DND-41 (cell line): ENCODE measurements at regions not wholly inside any gene's neighbourhood (a gene's known extent, or its start where the extent isn't known, plus 50 kb on each side); places are given as distances from the start of the nearest gene placed in this dataset.

ENCODE experiments used
- ATAC-seq: fragments of 200-7000 bp; cut with Tn5 transposase; 3 replicates; pipeline ENCODE4 v1.9.1; 2021; ENCODE audit warnings: low read depth; ENCODE audit not compliant: insufficient read depth
- DNase-seq: peaks from one replicate; pipeline ENCODE4 v3.0.0-alpha.2; 2020
- H2AFZ ChIP-seq: 2 replicates; pipeline ENCODE4 v1.6.0; 2012; ENCODE audit warnings: low read depth, low read length
- H3K27ac ChIP-seq: 2 replicates; pipeline ENCODE4 v1.5.1; 2012; ENCODE audit warnings: low read length, inconsistent platforms
- H3K27me3 ChIP-seq: fragments of 200-600 bp; sonication (generic); 2 replicates; pipeline ENCODE4 v1.6.0; 2012; ENCODE audit warnings: low read length, mild to moderate bottlenecking, inconsistent platforms; ENCODE audit not compliant: insufficient read depth, poor library complexity
- H3K36me3 ChIP-seq: 2 replicates; pipeline ENCODE4 v1.5.1; 2012; ENCODE audit warnings: low read length, inconsistent platforms; ENCODE audit not compliant: insufficient read depth
- H3K4me1 ChIP-seq: 2 replicates; pipeline ENCODE4 v1.5.1; 2012; ENCODE audit warnings: mild to moderate bottlenecking, low read length; ENCODE audit not compliant: insufficient read depth
- H3K4me2 ChIP-seq: 2 replicates; pipeline ENCODE4 v1.6.0; 2012; ENCODE audit warnings: mild to moderate bottlenecking, moderate library complexity, low read length, inconsistent platforms; ENCODE audit not compliant: insufficient read depth
- H3K4me3 ChIP-seq, 2 experiments: fragments of 200-600 bp in 1 of 2; shearing (Covaris generic) in 1 of 2; 2 replicates each; pipeline ENCODE4 v1.5.1; 2012 to 2016; ENCODE audit warnings: inconsistent platforms in 2 of 2, low read length in 2 of 2, mild to moderate bottlenecking in 2 of 2, low read depth in 1 of 2, moderate library complexity in 1 of 2
- H3K79me2 ChIP-seq: 2 replicates; pipeline ENCODE4 v1.6.0; 2012; ENCODE audit warnings: low read length, inconsistent platforms; ENCODE audit not compliant: insufficient read depth
- H3K9ac ChIP-seq: 2 replicates; pipeline ENCODE4 v1.6.0; 2012; ENCODE audit warnings: low read depth, mild to moderate bottlenecking, inconsistent platforms, low read length, moderate library complexity
- H3K9me3 ChIP-seq: 2 replicates; pipeline ENCODE4 v1.5.1; 2012; ENCODE audit warnings: low read length, moderate library complexity, mild to moderate bottlenecking, inconsistent platforms; ENCODE audit not compliant: insufficient read depth, severe bottlenecking
- H4K20me1 ChIP-seq: 2 replicates; pipeline ENCODE4 v1.6.0; 2012; ENCODE audit warnings: low read length; ENCODE audit not compliant: insufficient read depth
- CTCF ChIP-seq: IDR thresholded peaks from 2 replicates; pipeline ENCODE4 v1.5.1; 2012; ENCODE audit warnings: borderline replicate concordance, low read length, moderate library complexity, mild to moderate bottlenecking; ENCODE audit not compliant: poor library complexity, severe bottlenecking; ENCODE audit errors: extremely low read depth
- EZH2 ChIP-seq: IDR thresholded peaks from 3 replicates; pipeline ENCODE4 v1.6.1; 2012; ENCODE audit warnings: borderline replicate concordance, low read depth, mild to moderate bottlenecking, moderate library complexity, low read length, inconsistent platforms; ENCODE audit not compliant: severe bottlenecking

GRCh38 chr13:97067017-97067895 is 73.0 kb upstream of the OXGR1 start:
- no peak for ATAC-seq
- DNase-seq, result no peak

GRCh38 chr13:97068151-97068550 is 73.9 kb upstream of the OXGR1 start:
- H3K36me3 ChIP-seq, result no peaks in the 10 kb centered on the region
- no peaks in the 10 kb centered on the region for H3K9me3 ChIP-seq
- H3K27me3 ChIP-seq, result no peaks in the 10 kb centered on the region
- no peaks in the 10 kb centered on the region for H3K4me1 ChIP-seq
- H3K4me2 ChIP-seq, result no peak overlapping the region
- H2AFZ ChIP-seq, result no peak overlapping the region
- no peak overlapping the region for H3K4me3 ChIP-seq
- TF ChIP-seq CTCF (no peak), EZH2 (no peak)
- H3K79me2 ChIP-seq, result no peaks in the 10 kb centered on the region
- H3K27ac ChIP-seq, result no peak overlapping the region
- no peaks in the 10 kb centered on the region for H4K20me1 ChIP-seq
- ATAC-seq, result no peak
- no peak overlapping the region for H3K9ac ChIP-seq
- DNase-seq, result no peak

More at GRCh38 chr13:97067017-97067895, 73.0 kb upstream of the OXGR1 start:
- Histone ChIP-seq H3K4me2 (no peak overlapping the region), H2AFZ (no peak overlapping the region), H3K9me3 (no peaks in the 10 kb centered on the region), H3K36me3 (no peaks in the 10 kb centered on the region), H3K27me3 (no peaks in the 10 kb centered on the region), H3K9ac (no peak overlapping the region), H4K20me1 (no peaks in the 10 kb centered on the region), H3K4me1 (no peaks in the 10 kb centered on the region), H3K27ac (no peak overlapping the region), H3K79me2 (no peaks in the 10 kb centered on the region), H3K4me3 (no peak overlapping the region)
- TF ChIP-seq CTCF, result no peak
- TF ChIP-seq EZH2, result no peak

GRCh38 chr13:97069050-97069815 is 75.0 kb upstream of the OXGR1 start:
- Histone ChIP-seq H3K36me3 (no peaks in the 10 kb centered on the region), H3K9ac (no peak overlapping the region), H3K4me2 (no peak overlapping the region), H3K4me1 (no peaks in the 10 kb centered on the region), H3K27ac (no peak overlapping the region), H3K79me2 (no peaks in the 10 kb centered on the region), H4K20me1 (no peaks in the 10 kb centered on the region), H3K27me3 (no peaks in the 10 kb centered on the region), H2AFZ (no peak overlapping the region), H3K4me3 (no peak overlapping the region), H3K9me3 (peaks cover 5% of the 10 kb centered on the region)
- TF ChIP-seq CTCF, result no peak
- TF ChIP-seq EZH2, result no peak
- ATAC-seq (no peak), DNase-seq (no peak)
